Stimulated activated CD8-positive, alpha-beta memory T cell treated with anti-CD3 and anti-CD28 coated beads, Interleukin-12 subunit alpha, Interleukin-12 subunit beta, amount 100 ng/mL, for 24 hours (primary cell): ENCODE measurements at regions not wholly inside any gene's neighbourhood (a gene's known extent, or its start where the extent isn't known, plus 50 kb on each side); places are given as distances from the start of the nearest gene placed in this dataset.
"Not testable (repeated sequence)": the region's sequence is repeated elsewhere in the genome, so short reads cannot be mapped to it uniquely, and the experiment has no call there.

Experiments
- DNase-seq: peaks from one replicate; pipeline ENCODE4 v3.0.0-alpha.2; 2020; ENCODE audit errors: extremely low read depth

GRCh38 chr2:14982790-14983189 lies 350.3 kb downstream of the LRATD1 start:
- no peak for DNase-seq

GRCh38 chr2:14988600-14988999 lies 356.1 kb downstream of the LRATD1 start:
- DNase-seq = no peak

- no peak for DNase-seq
Measured at GRCh38 chr2:14991723-14992122, 359.2 kb downstream of the LRATD1 start.

GRCh38 chr2:14994721-14995120 lies 362.2 kb downstream of the LRATD1 start:
- DNase-seq = no peak

- no peak for DNase-seq
Measured at GRCh38 chr2:14996351-14997014, 364.0 kb downstream of the LRATD1 start.

GRCh38 chr2:14998546-14998945 lies 366.0 kb downstream of the LRATD1 start:
- DNase-seq = no peak

- DNase-seq = no peak
Measured at GRCh38 chr2:14999114-14999661, 366.7 kb downstream of the LRATD1 start.

GRCh38 chr2:15002519-15002918 lies 370.0 kb downstream of the LRATD1 start:
- not testable (repeated sequence) for DNase-seq

GRCh38 chr2:15006667-15007066 lies 374.1 kb downstream of the LRATD1 start:
- DNase-seq = no peak

GRCh38 chr2:15009681-15010080 lies 377.2 kb downstream of the LRATD1 start:
- DNase-seq = no peak

- no peak for DNase-seq
Measured at GRCh38 chr2:15010346-15010745, 377.8 kb downstream of the LRATD1 start.

GRCh38 chr2:15018814-15019213 lies 386.3 kb downstream of the LRATD1 start:
- DNase-seq = no peak

- no peak for DNase-seq
Measured at GRCh38 chr2:15023221-15023620, 390.7 kb downstream of the LRATD1 start.

- DNase-seq = no peak
Measured at GRCh38 chr2:15028406-15028805, 395.9 kb downstream of the LRATD1 start.

GRCh38 chr2:15031745-15032240 lies 399.3 kb downstream of the LRATD1 start:
- DNase-seq = no peak

- no peak for DNase-seq
Measured at GRCh38 chr2:15034246-15034645, 401.7 kb downstream of the LRATD1 start.

GRCh38 chr2:15034860-15035259 lies 402.3 kb downstream of the LRATD1 start:
- no peak for DNase-seq

- no peak for DNase-seq
Measured at GRCh38 chr2:15038366-15039364, 406.1 kb downstream of the LRATD1 start.

GRCh38 chr2:15040429-15041084 lies 408.0 kb downstream of the LRATD1 start:
- no peak for DNase-seq

GRCh38 chr2:15041429-15041837 lies 408.9 kb downstream of the LRATD1 start:
- no peak for DNase-seq

GRCh38 chr2:15042801-15043217 lies 410.3 kb downstream of the LRATD1 start:
- no peak for DNase-seq
